Stimulated activated CD4-positive, alpha-beta T cell treated with anti-CD3 and anti-CD28 coated beads, Interleukin-12 subunit alpha, Interleukin-12 subunit beta, amount 100 ng/mL, for 48 hours (primary cell): ENCODE measurements at regions not wholly inside any gene's neighbourhood (a gene's known extent, or its start where the extent isn't known, plus 50 kb on each side); places are given as distances from the start of the nearest gene placed in this dataset.

ENCODE experiments used
- DNase-seq, 3 donors: peaks; one replicate each; pipeline ENCODE4 v3.0.0-alpha.2; 2020; ENCODE audit warnings: low read depth in 2 of 3, low spot score in 1 of 3

DNA sequence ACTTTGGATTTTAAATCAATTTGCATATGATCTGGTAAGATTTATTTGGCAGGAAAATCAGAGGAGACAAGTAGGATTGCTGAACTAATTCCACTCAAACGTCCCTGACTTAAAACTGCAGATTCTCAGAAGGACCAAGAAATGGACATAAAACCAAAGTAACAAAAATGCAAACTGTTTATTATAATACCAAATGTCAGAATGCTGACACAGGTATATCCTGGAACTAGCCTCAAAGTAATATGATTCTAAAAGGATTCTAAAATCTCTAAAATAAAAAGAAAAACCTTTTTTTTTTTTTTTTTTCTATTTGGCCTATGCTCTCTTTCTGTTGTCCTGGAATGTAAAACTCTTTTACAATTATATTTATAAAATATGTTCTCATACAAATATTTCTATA, 74.4 kb upstream of the BTBD3 start:
- DNase-seq = no peak

DNA sequence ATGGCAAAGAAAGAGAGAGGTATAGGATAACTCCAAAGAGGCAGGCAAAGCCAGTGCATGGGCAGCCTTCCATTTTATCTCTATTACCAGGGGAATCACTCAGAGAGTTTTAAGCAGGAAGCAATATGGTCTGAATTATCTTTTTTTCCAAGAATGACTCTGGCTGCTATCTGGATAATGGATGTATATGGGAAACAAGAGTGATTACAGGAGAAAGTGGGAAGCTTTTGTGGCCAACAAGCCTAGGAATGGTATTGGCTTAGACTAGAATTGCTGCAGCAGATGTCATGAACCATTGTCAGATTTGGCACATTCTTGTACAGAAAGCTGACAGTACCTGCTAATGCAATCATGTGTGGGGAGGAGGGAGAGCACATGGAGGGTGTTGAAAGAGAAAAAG, 73.0 kb upstream of the BTBD3 start:
- DNase-seq = no peak

DNA sequence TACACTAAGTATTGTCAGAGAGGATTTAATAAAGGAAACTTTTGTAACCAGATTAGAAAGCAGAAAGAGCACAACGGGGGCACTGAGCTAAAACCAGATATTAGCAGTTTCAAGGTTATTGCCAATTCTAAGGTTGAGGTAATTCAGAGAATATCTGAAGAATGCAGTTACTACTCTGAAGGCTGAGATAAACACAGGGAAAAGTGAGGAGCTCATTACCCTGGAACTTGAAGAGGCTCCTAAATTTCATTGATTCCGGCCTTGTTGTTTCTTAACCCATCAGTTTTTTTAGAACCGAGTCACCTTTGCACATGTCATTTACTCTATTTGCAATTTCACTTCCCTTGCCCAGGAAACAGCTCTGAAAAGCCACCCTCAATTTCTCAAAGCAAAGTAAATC, 72.4 kb upstream of the BTBD3 start:
- no peak for DNase-seq

DNA sequence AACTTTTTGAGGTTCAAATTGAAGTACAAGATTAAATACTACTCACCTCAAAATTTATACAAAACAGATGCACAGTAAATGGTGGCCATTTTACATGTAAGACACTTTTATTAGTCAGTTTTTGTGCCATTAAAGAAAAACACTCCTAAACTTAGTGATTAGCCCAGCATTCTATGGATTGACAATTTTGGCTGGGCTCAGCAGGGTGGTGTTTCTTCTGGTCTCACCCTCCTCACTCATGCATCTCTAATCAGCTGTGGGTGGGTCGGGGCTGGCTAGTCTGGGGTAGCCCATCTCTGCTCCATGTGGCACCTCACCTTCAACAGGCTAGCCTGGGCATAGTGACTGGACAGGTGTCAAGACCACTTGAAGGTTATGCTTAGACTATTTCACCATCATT, 71.6 kb upstream of the BTBD3 start:
- DNase-seq = no peak

DNA sequence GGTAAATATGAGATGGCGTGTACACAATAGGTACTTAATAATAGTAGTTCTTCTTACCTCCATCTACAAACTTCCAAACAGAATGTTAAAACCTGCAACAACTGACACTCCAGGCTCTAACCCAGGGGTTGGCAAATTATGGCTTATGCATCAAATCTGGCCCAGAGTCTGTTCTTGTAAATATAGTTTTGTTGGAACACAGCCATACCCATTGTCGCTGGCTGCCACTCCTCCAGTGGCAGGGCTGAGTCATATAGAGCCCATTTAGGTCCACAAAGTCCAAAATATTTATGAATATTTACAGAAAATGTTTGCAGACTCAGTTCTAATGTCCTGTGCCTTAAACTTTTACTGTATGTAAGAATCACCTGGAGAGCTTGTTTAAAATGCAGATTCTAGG, 69.9 kb upstream of the BTBD3 start:
- no peak for DNase-seq

DNA sequence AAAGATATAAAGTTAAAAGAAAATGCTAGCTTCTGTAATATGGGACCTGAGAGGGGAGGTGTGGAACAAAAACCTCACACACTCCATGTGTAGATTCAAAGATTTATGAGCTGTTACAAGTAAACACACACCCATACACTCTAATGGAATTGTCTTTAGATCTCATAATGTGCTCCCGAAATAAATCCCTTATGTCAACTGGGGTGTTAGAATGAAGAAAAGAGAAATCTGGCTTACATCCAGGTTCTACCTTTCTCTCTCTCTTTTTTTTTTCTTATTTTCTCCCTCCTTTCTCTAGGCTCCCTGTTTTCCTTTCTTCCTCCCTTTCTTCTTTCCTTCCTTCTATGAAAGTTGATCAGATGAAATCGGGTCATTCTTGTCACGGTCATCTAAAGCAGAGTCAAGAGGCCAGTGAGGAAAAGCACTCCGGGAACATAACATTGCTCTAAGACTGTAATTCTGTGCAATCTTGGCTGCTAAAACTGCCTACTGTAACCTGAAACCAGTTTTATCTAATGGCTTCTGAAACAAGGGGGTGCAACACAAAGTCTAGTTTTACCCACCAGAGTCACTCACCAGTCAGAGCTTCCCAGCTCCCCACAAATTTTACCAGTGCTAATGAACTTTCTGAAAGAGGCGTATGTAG, 68.3 kb upstream of the BTBD3 start:
- DNase-seq = no peak

DNA sequence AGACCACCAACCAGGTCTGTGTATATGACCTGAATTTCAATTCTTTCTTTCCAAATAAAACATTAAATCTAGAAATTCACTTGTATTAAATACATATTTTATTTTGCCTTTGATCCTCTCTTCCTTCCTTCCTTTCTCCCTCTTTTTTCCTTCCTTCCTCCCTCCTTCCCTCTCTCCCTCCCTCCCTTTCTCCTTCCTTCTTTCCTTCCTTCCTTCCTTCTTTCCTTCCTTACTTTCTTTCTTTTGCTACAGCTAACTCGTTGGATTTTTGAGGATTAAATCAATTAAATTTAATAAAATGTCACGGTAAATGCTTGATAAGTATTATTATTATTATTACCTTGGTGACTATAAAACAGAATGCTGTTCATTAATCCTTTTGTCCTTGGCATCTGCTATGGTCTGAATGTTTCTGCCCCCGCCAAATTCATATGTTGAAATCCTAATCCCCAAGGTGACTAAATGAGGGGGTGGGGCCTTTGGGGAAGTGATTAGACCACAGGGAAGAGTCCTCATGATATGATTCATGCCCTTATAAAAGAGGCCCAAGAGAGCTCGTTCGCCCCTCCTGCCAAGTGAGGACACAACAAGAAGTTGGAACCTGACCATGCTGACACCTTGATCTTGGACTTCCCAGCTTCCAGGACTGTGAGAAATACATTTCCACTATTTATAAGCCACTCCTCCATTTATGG, 67.6 kb upstream of the BTBD3 start:
- DNase-seq = no peak

DNA sequence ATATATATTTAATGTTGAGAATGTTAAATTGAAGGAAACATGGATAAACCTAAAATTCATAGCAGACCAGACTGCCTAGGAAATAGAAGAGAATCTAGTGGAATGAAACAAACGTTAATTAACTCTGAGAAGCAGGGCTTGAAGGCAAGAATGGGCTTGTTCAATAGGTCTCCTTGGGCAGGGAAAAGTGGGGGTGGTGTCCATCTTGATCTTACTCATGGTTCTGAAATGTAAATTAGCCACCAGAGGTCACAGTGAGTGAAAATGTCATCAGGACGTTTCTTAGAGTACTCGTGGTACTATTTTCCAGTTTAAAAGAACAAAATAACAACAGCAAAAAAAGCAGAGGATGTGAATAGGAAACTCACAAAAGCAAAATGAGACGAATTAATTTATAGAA, 66.8 kb upstream of the BTBD3 start:
- DNase-seq = no peak

DNA sequence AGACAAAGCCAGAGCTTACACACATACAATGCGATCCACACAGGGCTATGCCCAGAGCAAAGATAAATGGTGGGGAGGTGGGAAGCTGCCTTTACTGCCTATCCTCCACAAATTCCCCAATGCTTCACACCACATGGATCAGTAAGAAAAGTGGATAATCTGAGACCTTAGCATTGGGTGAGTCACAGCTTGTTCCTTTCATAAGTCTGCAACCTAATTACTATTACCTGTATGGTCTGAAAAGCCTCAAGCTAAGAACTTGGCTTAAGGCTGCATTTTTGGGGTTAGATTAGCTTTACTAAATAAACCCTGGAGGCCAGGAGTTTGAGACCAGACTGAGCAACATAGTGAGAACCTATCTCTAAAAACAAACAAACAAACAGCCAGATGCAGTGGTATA, 66.0 kb upstream of the BTBD3 start:
- no peak for DNase-seq

DNA sequence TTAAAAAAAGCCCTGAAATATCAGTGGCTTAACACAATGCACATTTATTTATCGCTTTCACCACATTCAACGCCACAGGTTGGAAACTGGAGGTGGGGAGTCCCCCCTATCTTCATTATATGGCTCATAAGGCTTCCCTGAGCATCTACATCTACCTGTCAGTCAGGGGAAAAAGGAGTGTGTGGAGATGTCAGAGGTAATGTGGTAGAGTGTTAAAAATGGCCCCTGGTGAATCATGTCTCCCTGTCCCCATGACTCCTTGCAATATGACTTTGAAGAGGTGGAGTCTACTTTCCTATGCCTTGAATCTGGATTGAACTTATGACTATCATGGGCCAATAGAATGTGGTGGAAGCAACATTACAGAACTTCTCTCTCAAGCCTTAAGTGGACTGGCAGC, 65.5 kb upstream of the BTBD3 start:
- DNase-seq = no peak

DNA sequence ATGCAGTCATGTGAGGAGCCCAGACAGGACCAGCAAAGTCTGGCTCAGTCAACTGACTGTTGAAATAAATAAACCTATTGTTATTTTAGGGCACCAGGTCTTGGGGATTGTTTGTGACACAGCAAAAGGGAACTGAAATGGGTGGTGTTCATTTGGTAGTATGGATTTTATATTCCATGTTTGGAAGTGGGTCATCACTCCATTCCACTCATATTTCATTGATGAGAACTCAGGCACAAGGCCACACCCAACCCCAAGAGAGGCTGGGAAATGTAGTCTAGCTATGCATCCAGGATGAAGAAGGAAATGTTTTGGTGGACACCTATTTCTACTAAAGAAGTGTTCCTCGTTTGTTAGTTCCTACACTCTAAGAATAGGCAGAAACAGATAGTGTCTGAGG, 64.9 kb upstream of the BTBD3 start:
- DNase-seq = no peak

DNA sequence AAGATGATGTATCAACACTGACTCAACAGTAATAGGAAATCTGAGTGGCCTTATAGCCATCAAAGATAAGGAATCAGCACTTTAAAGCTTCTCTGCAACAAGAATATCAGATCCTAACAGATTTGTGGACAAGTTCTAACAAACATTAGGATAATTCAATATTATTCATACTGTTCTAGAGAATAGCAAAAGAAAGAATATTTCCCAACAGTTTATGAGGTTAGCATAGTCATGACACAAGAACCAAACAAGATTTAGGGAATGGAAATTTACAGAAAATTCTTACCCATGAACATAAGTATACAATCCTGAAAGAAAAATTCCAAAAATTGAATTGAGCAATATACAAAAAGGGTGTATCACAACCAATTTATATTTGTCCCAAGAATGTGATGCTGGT, 64.3 kb upstream of the BTBD3 start:
- DNase-seq = no peak

DNA sequence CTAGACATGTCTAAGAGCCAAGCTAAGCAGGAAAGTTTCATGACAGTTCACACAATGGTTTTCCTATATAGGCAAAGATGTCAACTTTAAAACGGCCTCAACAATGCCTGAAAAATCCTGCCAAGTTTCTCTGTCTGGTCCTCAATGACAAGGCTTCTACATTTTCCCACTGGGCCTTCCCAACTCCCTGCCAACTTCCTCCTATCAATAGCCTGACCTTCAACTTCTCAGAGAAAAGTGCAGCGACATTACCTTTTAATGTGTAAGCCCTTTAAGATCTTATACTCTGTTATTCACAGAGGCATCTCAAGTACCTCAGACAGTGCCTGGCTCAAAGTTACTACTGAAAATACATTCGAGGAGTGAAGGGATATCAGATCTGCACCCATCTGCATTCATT, 56.2 kb upstream of the BTBD3 start:
- DNase-seq = no peak

DNA sequence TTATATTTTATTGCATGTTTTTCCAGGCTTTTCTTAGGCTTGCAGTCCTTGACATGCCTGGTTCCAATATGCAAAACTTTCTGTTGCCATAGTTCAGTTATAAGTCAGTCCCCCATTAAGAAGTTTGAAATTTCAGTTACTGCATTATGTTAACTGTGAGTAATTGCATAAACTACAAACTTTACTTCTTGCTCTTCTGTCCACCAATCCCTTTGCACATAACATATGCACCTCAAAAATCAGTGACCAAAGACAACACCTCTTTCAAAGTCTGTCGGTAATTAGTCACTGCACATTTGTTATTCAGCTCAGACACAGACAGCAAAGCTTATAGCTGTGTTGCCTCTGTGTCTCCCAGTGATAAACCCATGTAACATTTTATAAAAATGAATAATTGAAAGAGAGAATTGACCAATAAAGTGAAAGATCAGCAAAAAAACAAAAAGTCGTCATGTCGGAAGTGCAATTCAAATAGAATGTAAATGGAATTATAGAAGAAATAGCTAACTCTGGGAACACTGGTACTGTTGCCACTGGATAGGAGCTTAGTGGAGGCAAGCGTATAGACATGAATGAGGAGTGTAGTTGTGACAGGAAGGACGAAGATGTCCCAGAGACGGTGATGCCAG, 50.3 kb upstream of the BTBD3 start:
- no peak for DNase-seq
